ENCODE measurements at regions not wholly inside any gene's neighbourhood (a gene's known extent, or its start where the extent isn't known, plus 50 kb on each side); places are given as distances from the start of the nearest gene placed in this dataset.

- no peak for DNase-seq (ENCODE audit: low spot score)
Measured at GRCh38 chr2:39537150-39537549, 100.1 kb upstream of the MAP4K3 start.

GRCh38 chr2:39538718-39539117 lies 101.6 kb upstream of the MAP4K3 start:
- DNase-seq (ENCODE audit: low spot score), result no peak

- DNase-seq (ENCODE audit: low spot score), result no peak
Measured at GRCh38 chr2:39540414-39540813, 103.3 kb upstream of the MAP4K3 start.

GRCh38 chr2:39541011-39541930 lies 104.2 kb upstream of the MAP4K3 start:
- DNase-seq (ENCODE audit: low spot score), result no peak

- DNase-seq (ENCODE audit: low spot score), result no peak
Measured at GRCh38 chr2:39542523-39542922, 105.4 kb upstream of the MAP4K3 start.

- DNase-seq (ENCODE audit: low spot score), result no peak
Measured at GRCh38 chr2:39545957-39546356, 108.9 kb upstream of the MAP4K3 start.

- DNase-seq (ENCODE audit: low spot score), result no peak
Measured at GRCh38 chr2:39546409-39546808, 109.3 kb upstream of the MAP4K3 start.

GRCh38 chr2:39546937-39547336 lies 109.9 kb upstream of the MAP4K3 start:
- DNase-seq (ENCODE audit: low spot score), result no peak

- DNase-seq (ENCODE audit: low spot score), result no peak
Measured at GRCh38 chr2:39547811-39548719, 111.0 kb upstream of the MAP4K3 start.

- DNase-seq (ENCODE audit: low spot score), result no peak
Measured at GRCh38 chr2:39549000-39549399, 111.9 kb upstream of the MAP4K3 start.

GRCh38 chr2:39549718-39550464 lies 112.8 kb upstream of the MAP4K3 start:
- no peak for DNase-seq (ENCODE audit: low spot score)

GRCh38 chr2:39550701-39551285 lies 113.7 kb upstream of the MAP4K3 start:
- DNase-seq (ENCODE audit: low spot score), result no peak

GRCh38 chr2:39558906-39559305 lies 106.8 kb upstream of the TMEM178A start:
- no peak for DNase-seq (ENCODE audit: low spot score)

- no peak for DNase-seq (ENCODE audit: low spot score)
Measured at GRCh38 chr2:39563572-39563971, 102.1 kb upstream of the TMEM178A start.

- no peak for DNase-seq (ENCODE audit: low spot score)
Measured at GRCh38 chr2:39567507-39567906, 98.2 kb upstream of the TMEM178A start.

GRCh38 chr2:39568116-39568515 lies 97.6 kb upstream of the TMEM178A start:
- no peak for DNase-seq (ENCODE audit: low spot score)

- DNase-seq (ENCODE audit: low spot score), result peak; percentile 21
Measured at GRCh38 chr2:39568561-39569006, 97.1 kb upstream of the TMEM178A start.

GRCh38 chr2:39570130-39570555 lies 95.6 kb upstream of the TMEM178A start:
- DNase-seq (ENCODE audit: low spot score), result no peak

GRCh38 chr2:39570614-39571013 lies 95.1 kb upstream of the TMEM178A start:
- no peak for DNase-seq (ENCODE audit: low spot score)

- peak; percentile 41 for DNase-seq (ENCODE audit: low spot score)
Measured at GRCh38 chr2:39571111-39571731, 94.5 kb upstream of the TMEM178A start.

- no peak for DNase-seq (ENCODE audit: low spot score)
Measured at GRCh38 chr2:39573276-39573675, 92.4 kb upstream of the TMEM178A start.
